Neuronal stem cell (in vitro differentiated cells): ENCODE measurements at regions not wholly inside any gene's neighbourhood (a gene's known extent, or its start where the extent isn't known, plus 50 kb on each side); places are given as distances from the start of the nearest gene placed in this dataset.

Experiments
- DNase-seq: peaks from one replicate; pipeline ENCODE4 v3.0.0-alpha.2; 2013; ENCODE audit warnings: low spot score
- H2AFZ ChIP-seq: one replicate; pipeline ENCODE4 v1.6.1; 2013; ENCODE audit warnings: mild to moderate bottlenecking, low read length, inconsistent platforms
- H2AK5ac ChIP-seq: 2 replicates; pipeline ENCODE4 v1.6.1; 2013; ENCODE audit warnings: low read depth, mild to moderate bottlenecking, inconsistent platforms, low read length, moderate library complexity, mixed read lengths
- H2BK120ac ChIP-seq: 2 replicates; pipeline ENCODE4 v1.6.1; 2013; ENCODE audit warnings: low read depth, mild to moderate bottlenecking, inconsistent platforms, low read length, moderate library complexity, mixed read lengths
- H2BK12ac ChIP-seq: one replicate; pipeline ENCODE4 v1.6.1; 2013; ENCODE audit warnings: low read length, inconsistent platforms
- H2BK15ac ChIP-seq: 2 replicates; pipeline ENCODE4 v1.6.1; 2013; ENCODE audit warnings: mild to moderate bottlenecking, low read length, inconsistent platforms, mixed read lengths
- H2BK5ac ChIP-seq: one replicate; pipeline ENCODE4 v1.6.1; 2013; ENCODE audit warnings: inconsistent platforms, mild to moderate bottlenecking, low read length, moderate library complexity
- H3K14ac ChIP-seq: one replicate; pipeline ENCODE4 v1.6.1; 2013; ENCODE audit warnings: low read length, inconsistent platforms
- H3K18ac ChIP-seq: 2 replicates; pipeline ENCODE4 v1.6.1; 2013; ENCODE audit warnings: low read length, inconsistent platforms
- H3K23ac ChIP-seq: 2 replicates; pipeline ENCODE4 v1.6.1; 2013; ENCODE audit warnings: low read depth, mild to moderate bottlenecking, mixed read lengths, low read length, inconsistent platforms; ENCODE audit not compliant: poor library complexity
- H3K27ac ChIP-seq: replicated peaks from 3 replicates; pipeline ENCODE4 v1.5.1; 2013; ENCODE audit warnings: low read length, inconsistent platforms
- H3K27me3 ChIP-seq, 3 experiments: 2 replicates each; pipeline ENCODE4 v1.6.1; 2013; ENCODE audit warnings: low read length in 3 of 3, mild to moderate bottlenecking in 2 of 3, inconsistent platforms in 1 of 3, low read depth in 1 of 3, mixed read lengths in 1 of 3, moderate library complexity in 1 of 3; ENCODE audit not compliant: control insufficient read depth in 3 of 3, insufficient read depth in 3 of 3
- H3K36me3 ChIP-seq, 2 donors: replicated peaks in 1 of 2; 2 replicates each; pipeline ENCODE4 v1.6.1; 2013; ENCODE audit warnings: low read length in 2 of 2; ENCODE audit not compliant: control insufficient read depth in 2 of 2, insufficient read depth in 2 of 2
- H3K4ac ChIP-seq: 2 replicates; pipeline ENCODE4 v1.6.1; 2013; ENCODE audit warnings: inconsistent platforms, mild to moderate bottlenecking, low read length, moderate library complexity
- H3K4me1 ChIP-seq, 2 donors: 1 replicate in 1 of 2; 2 replicates in 1 of 2; pipeline ENCODE4 v1.6.1; 2013; ENCODE audit warnings: low read length in 2 of 2, low read depth in 1 of 2; ENCODE audit not compliant: control insufficient read depth in 2 of 2, insufficient read depth in 1 of 2
- H3K4me2 ChIP-seq: one replicate; pipeline ENCODE4 v1.6.1; 2013; ENCODE audit warnings: mild to moderate bottlenecking, low read length, inconsistent platforms; ENCODE audit not compliant: insufficient read depth, poor library complexity, severe bottlenecking
- H3K4me3 ChIP-seq, 2 donors: 2 replicates each; pipeline ENCODE4 v1.5.1; 2013; ENCODE audit warnings: low read length in 2 of 2, mild to moderate bottlenecking in 2 of 2, inconsistent platforms in 1 of 2, moderate library complexity in 1 of 2
- H3K79me1 ChIP-seq: one replicate; pipeline ENCODE4 v1.6.1; 2013; ENCODE audit warnings: low read depth, mild to moderate bottlenecking, inconsistent platforms, low read length, moderate library complexity
- H3K9ac ChIP-seq: one replicate; pipeline ENCODE4 v1.6.1; 2013; ENCODE audit warnings: mild to moderate bottlenecking, low read depth, low read length, inconsistent platforms; ENCODE audit not compliant: poor library complexity
- H3K9me3 ChIP-seq, 2 donors: replicated peaks in 1 of 2; 2 replicates each; pipeline versions ENCODE3 to v1.6.1; 2013; ENCODE audit warnings: low read length in 2 of 2, mild to moderate bottlenecking in 2 of 2, inconsistent platforms in 1 of 2, low read depth in 1 of 2, mixed read lengths in 1 of 2, moderate library complexity in 1 of 2; ENCODE audit not compliant: control insufficient read depth in 2 of 2, insufficient read depth in 1 of 2
- H4K8ac ChIP-seq: one replicate; pipeline ENCODE4 v1.6.1; 2013; ENCODE audit warnings: low read depth, mild to moderate bottlenecking, inconsistent platforms, low read length, moderate library complexity
- H4K91ac ChIP-seq: one replicate; pipeline ENCODE4 v1.6.1; 2013; ENCODE audit warnings: low read length, low read depth, mild to moderate bottlenecking, inconsistent platforms; ENCODE audit not compliant: poor library complexity
- WGBS, 2 donors: extraction: QIAGEN DNeasy Blood & Tissue Kit; methylation state at CpG; one replicate each; pipeline ENCODE4 v1.1.7; 2013; ENCODE audit warnings: missing lambda C conversion rate in 2 of 2, mixed read lengths in 1 of 2; ENCODE audit not compliant: insufficient read length in 2 of 2, insufficient replicate concordance in 1 of 2; ENCODE audit errors: extremely low coverage in 2 of 2; 5-methylcytosine and 5-hydroxymethylcytosine counted together

DNA sequence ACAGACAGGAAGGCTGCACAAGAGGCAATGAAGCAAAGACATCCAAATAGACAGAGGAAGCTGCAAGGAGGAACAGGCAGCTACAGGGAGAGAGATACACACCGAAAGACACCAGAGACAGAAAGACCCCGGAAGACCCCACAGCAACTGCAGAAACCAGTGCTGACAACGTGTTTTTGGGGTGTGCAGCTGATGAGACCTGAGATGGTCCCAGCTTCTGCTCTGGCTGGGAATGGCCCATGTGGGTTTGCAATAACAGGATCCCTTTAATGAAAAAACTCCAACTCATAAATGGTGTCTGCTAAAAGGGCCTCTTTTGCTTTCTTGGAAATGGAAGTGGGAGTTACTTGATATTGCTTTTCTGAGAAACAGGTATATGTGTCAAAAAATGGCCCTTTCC, 101.5 kb upstream of the CDH11 start:
- Histone ChIP-seq H3K9ac (no peak overlapping the region), H3K27ac (no peak overlapping the region), H4K91ac (no peak overlapping the region), H3K4me3 (no peak overlapping the region), H3K14ac (no peak overlapping the region), H3K4me2 (no peak overlapping the region), H2BK15ac (no peak overlapping the region), H3K36me3 (no peaks in the 10 kb centered on the region), H3K4me1 (peaks cover 0 to 6% of the 10 kb centered on the region in 2 donors), H3K4ac (no peak overlapping the region), H2AK5ac (no peak overlapping the region), H2BK5ac (no peak overlapping the region), H3K9me3 (no peaks in the 10 kb centered on the region), H3K18ac (no peak overlapping the region), H2BK12ac (no peak overlapping the region), H3K23ac (no peak overlapping the region), H3K79me1 (no peaks in the 10 kb centered on the region), H4K8ac (no peak overlapping the region), H2AFZ (no peak overlapping the region), H2BK120ac (no peak overlapping the region), H3K27me3 (no peaks in the 10 kb centered on the region)
- DNase-seq: no peak
- no CpG with 5 or more reads among the region's 3 CpGs for WGBS, 2 donors

DNA sequence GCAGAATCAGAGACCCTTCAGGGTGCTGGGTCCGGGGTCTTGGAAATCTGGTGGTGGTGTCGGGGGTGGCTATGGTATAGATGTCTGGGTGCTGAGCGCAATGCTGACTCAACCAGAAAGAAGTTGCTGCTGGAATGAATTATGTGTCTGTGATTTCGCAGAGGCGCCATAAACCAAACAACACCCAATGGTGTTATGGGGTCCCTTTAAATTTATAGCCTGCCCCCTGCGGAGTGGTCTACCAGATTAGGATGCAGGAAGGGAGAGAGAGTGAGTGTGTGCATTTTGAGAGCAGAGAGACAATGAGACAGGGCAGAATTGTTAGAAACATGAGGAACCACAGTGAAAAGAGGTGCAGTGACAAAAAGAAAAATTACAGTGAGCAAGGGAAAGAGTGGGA, 100.7 kb upstream of the CDH11 start:
- Histone ChIP-seq H3K14ac (no peak overlapping the region), H3K27me3 (no peaks in the 10 kb centered on the region), H3K9ac (no peak overlapping the region), H4K91ac (no peak overlapping the region), H3K4me1 (peaks cover 0 to 6% of the 10 kb centered on the region in 2 donors), H3K23ac (no peak overlapping the region), H2BK15ac (no peak overlapping the region), H3K4me2 (no peak overlapping the region), H2BK120ac (no peak overlapping the region), H3K4me3 (no peak overlapping the region), H2AFZ (no peak overlapping the region), H3K27ac (no peak overlapping the region), H3K36me3 (no peaks in the 10 kb centered on the region), H4K8ac (no peak overlapping the region), H2BK12ac (no peak overlapping the region), H3K18ac (no peak overlapping the region), H3K79me1 (no peaks in the 10 kb centered on the region), H2AK5ac (no peak overlapping the region), H3K9me3 (no peaks in the 10 kb centered on the region), H2BK5ac (no peak overlapping the region), H3K4ac (no peak overlapping the region)
- no peak for DNase-seq
- no CpG with 5 or more reads among the region's 6 CpGs for WGBS, 2 donors

GRCh38 chr16:65222049-65222448, 100.2 kb upstream of the CDH11 start:
- H2BK12ac ChIP-seq: no peak overlapping the region
- no peak overlapping the region for H3K4me3 ChIP-seq
- H2BK5ac ChIP-seq: no peak overlapping the region
- no CpG with 5 or more reads among the region's 1 CpG for WGBS, 2 donors
- no peak overlapping the region for H2BK120ac ChIP-seq
- no peaks in the 10 kb centered on the region for H3K36me3 ChIP-seq
- H4K8ac ChIP-seq: no peak overlapping the region
- H3K27me3 ChIP-seq: no peaks in the 10 kb centered on the region
- H2AFZ ChIP-seq: no peak overlapping the region
- no peak overlapping the region for H3K18ac ChIP-seq
- no peak overlapping the region for H3K14ac ChIP-seq
- no peak overlapping the region for H2AK5ac ChIP-seq
- H3K4me1 ChIP-seq: peaks cover 0 to 3% of the 10 kb centered on the region in 2 donors
- H3K27ac ChIP-seq: no peak overlapping the region
- no peak overlapping the region for H3K4ac ChIP-seq
- H4K91ac ChIP-seq: no peak overlapping the region
- no peak for DNase-seq
- no peak overlapping the region for H2BK15ac ChIP-seq
- no peaks in the 10 kb centered on the region for H3K79me1 ChIP-seq
- no peak overlapping the region for H3K4me2 ChIP-seq
- no peak overlapping the region for H3K23ac ChIP-seq
- no peak overlapping the region for H3K9ac ChIP-seq
- H3K9me3 ChIP-seq: no peaks in the 10 kb centered on the region

GRCh38 chr16:65219786-65220185, 97.9 kb upstream of the CDH11 start:
- Histone ChIP-seq H3K36me3 (no peaks in the 10 kb centered on the region), H2BK5ac (no peak overlapping the region), H2BK12ac (no peak overlapping the region), H2AFZ (no peak overlapping the region), H3K4me2 (no peak overlapping the region), H3K9ac (no peak overlapping the region), H3K23ac (no peak overlapping the region), H3K27me3 (no peaks in the 10 kb centered on the region), H3K4ac (no peak overlapping the region), H2BK15ac (no peak overlapping the region), H4K91ac (no peak overlapping the region), H2AK5ac (no peak overlapping the region), H3K4me3 (no peak overlapping the region), H3K9me3 (no peaks in the 10 kb centered on the region), H3K27ac (no peak overlapping the region), H2BK120ac (no peak overlapping the region), H4K8ac (no peak overlapping the region), H3K14ac (no peak overlapping the region), H3K18ac (no peak overlapping the region), H3K4me1 (peaks cover 0 to 3% of the 10 kb centered on the region in 2 donors), H3K79me1 (no peaks in the 10 kb centered on the region)
- WGBS, 2 donors: no CpG with 5 or more reads among the region's 1 CpG
- no peak for DNase-seq
